ENCODE measurements at regions not wholly inside any gene's neighbourhood (a gene's known extent, or its start where the extent isn't known, plus 50 kb on each side); places are given as distances from the start of the nearest gene placed in this dataset.
"Not testable (repeated sequence)": the region's sequence is repeated elsewhere in the genome, so short reads cannot be mapped to it uniquely, and the experiment has no call there.

DNA sequence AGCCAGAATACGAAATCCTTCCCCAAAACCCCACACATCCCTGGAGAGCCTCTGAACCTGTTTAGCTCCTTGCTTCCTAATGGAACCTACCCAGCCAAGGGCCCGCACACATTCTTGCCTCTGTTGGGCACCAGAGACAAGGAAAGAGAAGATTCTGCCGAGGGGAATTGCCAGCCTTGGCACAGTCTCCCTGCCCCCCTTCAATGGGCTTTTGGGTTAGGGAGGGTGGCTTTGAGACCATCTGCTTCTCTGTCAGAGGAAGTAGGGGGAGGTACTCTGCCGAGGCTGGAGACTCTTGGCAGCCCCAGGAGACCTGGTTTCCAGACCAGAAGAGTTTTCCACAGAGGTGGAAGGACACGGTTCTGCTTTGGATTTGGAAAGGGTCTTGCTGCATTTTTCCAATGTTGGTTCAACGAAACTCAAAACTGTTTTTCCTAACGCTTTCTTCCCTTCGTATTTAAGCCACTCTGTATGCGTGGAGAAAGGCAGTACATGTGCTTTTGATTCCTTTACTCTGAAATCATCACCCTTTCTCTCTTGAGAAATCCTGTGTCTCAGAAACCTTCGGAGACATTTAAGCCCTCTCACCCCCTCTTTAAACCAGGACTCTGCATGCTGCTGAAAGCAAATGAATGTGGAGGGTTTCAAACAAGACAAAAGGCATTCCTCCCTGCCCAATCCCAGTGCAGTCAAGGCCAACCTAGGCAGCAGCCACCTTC, 78.8 kb upstream of the PRR23C start:
- H3K4ac ChIP-seq (ENCODE audit: low read depth, low read length), result no peak overlapping the region
- H3K4me1 ChIP-seq (ENCODE audit: control insufficient read depth in 1 of 2, insufficient read depth in 2 of 2, low read length in 2 of 2), result peaks cover 0 to 7% of the 10 kb centered on the region in 2 experiments
- WGBS (ENCODE audit: extremely low coverage, insufficient coverage, insufficient read length), result no CpG with 5 or more reads among the region's 10 CpGs
- H3K23ac ChIP-seq (ENCODE audit: low read length), result no peak overlapping the region
- H2BK120ac ChIP-seq (ENCODE audit: insufficient read depth, low read length, poor library complexity), result no peak overlapping the region
- H2BK12ac ChIP-seq (ENCODE audit: low read length), result no peak overlapping the region
- no peaks in the 10 kb centered on the region for H3K36me3 ChIP-seq (ENCODE audit: control insufficient read depth in 1 of 2, insufficient read depth in 2 of 2, low read length in 2 of 2)
- H4K12ac ChIP-seq (ENCODE audit: low read depth, low read length), result no peak overlapping the region
- H3K4me2 ChIP-seq (ENCODE audit: low read length), result no peak overlapping the region
- no peak overlapping the region for H2AK5ac ChIP-seq (ENCODE audit: low read length)
- no peak overlapping the region for H3K4me3 ChIP-seq (ENCODE audit: low read depth, low read length)
- H4K91ac ChIP-seq (ENCODE audit: low read depth, low read length), result no peak overlapping the region
- H4K8ac ChIP-seq (ENCODE audit: low read depth, low read length), result no peak overlapping the region
- no peak overlapping the region for H2BK5ac ChIP-seq (ENCODE audit: low read depth, low read length, poor library complexity)
- no peak overlapping the region for H2AFZ ChIP-seq (ENCODE audit: insufficient read depth, low read length, poor library complexity)
- H3K18ac ChIP-seq (ENCODE audit: low read length), result no peak overlapping the region
- no peak overlapping the region for H3K9ac ChIP-seq (ENCODE audit: low read length)
- no peak for DNase-seq
- no peaks in the 10 kb centered on the region for H3K79me1 ChIP-seq (ENCODE audit: low read length)
- peaks cover 1% of the 10 kb centered on the region for H3K9me3 ChIP-seq (ENCODE audit: insufficient read depth, low read depth, low read length)
- no peaks in the 10 kb centered on the region for H3K79me2 ChIP-seq (ENCODE audit: control insufficient read depth, insufficient read depth, low read length, poor library complexity)
- H3K27me3 ChIP-seq (ENCODE audit: insufficient read depth, low read length), result no peaks in the 10 kb centered on the region
- H3K27ac ChIP-seq (ENCODE audit: low read depth, low read length), result no peak overlapping the region
- no peak overlapping the region for H3K14ac ChIP-seq (ENCODE audit: low read length)

DNA sequence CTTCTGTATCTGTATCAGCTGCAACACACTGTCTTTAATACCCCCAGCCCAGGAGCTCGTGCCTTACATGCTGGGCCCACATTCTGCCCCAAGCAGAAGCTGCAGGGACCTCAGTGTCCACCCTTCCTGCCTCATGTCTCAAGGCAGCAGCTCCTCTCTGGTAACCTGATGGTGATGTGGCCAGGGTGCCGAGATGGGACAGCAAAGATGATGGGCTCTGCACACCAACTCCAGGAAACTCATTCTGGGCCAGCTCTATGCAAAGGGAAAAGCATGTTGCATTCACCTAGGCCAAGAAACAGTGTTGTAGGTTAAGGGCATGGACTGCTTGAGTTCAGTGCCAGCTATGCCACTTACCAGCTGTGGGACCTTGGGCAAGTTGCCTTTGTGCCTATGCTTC, 79.5 kb upstream of the PRR23C start:
- H3K23ac ChIP-seq (ENCODE audit: low read length), result no peak overlapping the region
- no peak overlapping the region for H3K27ac ChIP-seq (ENCODE audit: low read depth, low read length)
- no peak overlapping the region for H4K8ac ChIP-seq (ENCODE audit: low read depth, low read length)

DNA sequence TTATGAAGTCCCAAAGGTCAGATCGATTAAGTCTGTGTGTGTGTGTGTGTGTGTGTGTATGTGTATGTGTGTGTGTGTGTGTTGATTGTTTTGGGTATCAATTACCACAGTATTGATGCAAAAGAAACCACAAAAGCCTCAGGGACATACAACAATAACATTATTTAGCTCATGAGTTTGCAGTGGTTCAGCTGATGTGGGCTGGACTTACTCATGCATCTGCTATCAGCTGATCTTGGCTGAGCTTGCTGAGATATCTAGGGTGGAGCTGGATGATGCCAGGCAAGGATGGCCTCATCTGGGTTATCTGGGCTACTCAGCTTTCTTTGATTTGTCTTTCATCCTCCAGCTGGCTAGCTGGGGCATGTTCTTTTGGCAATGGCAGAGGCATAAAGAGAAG, 82.4 kb upstream of the PRR23C start:
- H3K18ac ChIP-seq (ENCODE audit: low read length), result no peak overlapping the region
- H3K4me2 ChIP-seq (ENCODE audit: low read length), result no peak overlapping the region
- H3K23ac ChIP-seq (ENCODE audit: low read length), result no peak overlapping the region
- no peak overlapping the region for H3K14ac ChIP-seq (ENCODE audit: low read length)
- H3K4ac ChIP-seq (ENCODE audit: low read depth, low read length), result no peak overlapping the region
- H2AFZ ChIP-seq (ENCODE audit: insufficient read depth, low read length, poor library complexity), result no peak overlapping the region
- H3K9me3 ChIP-seq (ENCODE audit: insufficient read depth, low read depth, low read length), result peaks cover 3% of the 10 kb centered on the region
- no peak overlapping the region for H3K4me3 ChIP-seq (ENCODE audit: low read depth, low read length)
- no peaks in the 10 kb centered on the region for H3K27me3 ChIP-seq (ENCODE audit: insufficient read depth, low read length)
- no peak overlapping the region for H2BK5ac ChIP-seq (ENCODE audit: low read depth, low read length, poor library complexity)
- H4K12ac ChIP-seq (ENCODE audit: low read depth, low read length), result no peak overlapping the region
- no CpG with 5 or more reads among the region's 1 CpG for WGBS (ENCODE audit: extremely low coverage, insufficient coverage, insufficient read length)
- H2AK5ac ChIP-seq (ENCODE audit: low read length), result no peak overlapping the region
- H3K4me1 ChIP-seq (ENCODE audit: control insufficient read depth in 1 of 2, insufficient read depth in 2 of 2, low read length in 2 of 2), result no peaks in the 10 kb centered on the region
- H3K27ac ChIP-seq (ENCODE audit: low read depth, low read length), result no peak overlapping the region
- no peaks in the 10 kb centered on the region for H3K79me1 ChIP-seq (ENCODE audit: low read length)
- no peak overlapping the region for H4K8ac ChIP-seq (ENCODE audit: low read depth, low read length)
- H3K9ac ChIP-seq (ENCODE audit: low read length), result no peak overlapping the region
- no peaks in the 10 kb centered on the region for H3K36me3 ChIP-seq (ENCODE audit: control insufficient read depth in 1 of 2, insufficient read depth in 2 of 2, low read length in 2 of 2)
- no peak overlapping the region for H4K91ac ChIP-seq (ENCODE audit: low read depth, low read length)
- DNase-seq, result peak in 1 of 2 donors; percentile 24
- H2BK120ac ChIP-seq (ENCODE audit: insufficient read depth, low read length, poor library complexity), result no peak overlapping the region
- H2BK12ac ChIP-seq (ENCODE audit: low read length), result no peak overlapping the region
- H3K79me2 ChIP-seq (ENCODE audit: control insufficient read depth, insufficient read depth, low read length, poor library complexity), result no peaks in the 10 kb centered on the region

More for the DNA sequence above, 79.5 kb upstream of the PRR23C start:
- H3K9me3 ChIP-seq (ENCODE audit: insufficient read depth, low read depth, low read length), result peaks cover 1% of the 10 kb centered on the region
- no peak overlapping the region for H4K12ac ChIP-seq (ENCODE audit: low read depth, low read length)
- H3K4me3 ChIP-seq (ENCODE audit: low read depth, low read length), result no peak overlapping the region
- H3K27me3 ChIP-seq (ENCODE audit: insufficient read depth, low read length), result no peaks in the 10 kb centered on the region
- no peak overlapping the region for H2AFZ ChIP-seq (ENCODE audit: insufficient read depth, low read length, poor library complexity)
- no peak for DNase-seq
- no peak overlapping the region for H3K4me2 ChIP-seq (ENCODE audit: low read length)
- H3K4me1 ChIP-seq (ENCODE audit: control insufficient read depth in 1 of 2, insufficient read depth in 2 of 2, low read length in 2 of 2), result peaks cover 0 to 7% of the 10 kb centered on the region in 2 experiments
- H2AK5ac ChIP-seq (ENCODE audit: low read length), result no peak overlapping the region
- no peak overlapping the region for H2BK120ac ChIP-seq (ENCODE audit: insufficient read depth, low read length, poor library complexity)
- H4K91ac ChIP-seq (ENCODE audit: low read depth, low read length), result no peak overlapping the region
- H3K9ac ChIP-seq (ENCODE audit: low read length), result no peak overlapping the region
- H3K14ac ChIP-seq (ENCODE audit: low read length), result no peak overlapping the region
- H3K4ac ChIP-seq (ENCODE audit: low read depth, low read length), result no peak overlapping the region
- no peak overlapping the region for H2BK5ac ChIP-seq (ENCODE audit: low read depth, low read length, poor library complexity)
- H3K79me1 ChIP-seq (ENCODE audit: low read length), result no peaks in the 10 kb centered on the region
- no peaks in the 10 kb centered on the region for H3K79me2 ChIP-seq (ENCODE audit: control insufficient read depth, insufficient read depth, low read length, poor library complexity)
- H3K36me3 ChIP-seq (ENCODE audit: control insufficient read depth in 1 of 2, insufficient read depth in 2 of 2, low read length in 2 of 2), result no peaks in the 10 kb centered on the region
- no peak overlapping the region for H2BK12ac ChIP-seq (ENCODE audit: low read length)
- WGBS (ENCODE audit: extremely low coverage, insufficient coverage, insufficient read length), result no CpG with 5 or more reads among the region's 2 CpGs
- no peak overlapping the region for H3K18ac ChIP-seq (ENCODE audit: low read length)

DNA sequence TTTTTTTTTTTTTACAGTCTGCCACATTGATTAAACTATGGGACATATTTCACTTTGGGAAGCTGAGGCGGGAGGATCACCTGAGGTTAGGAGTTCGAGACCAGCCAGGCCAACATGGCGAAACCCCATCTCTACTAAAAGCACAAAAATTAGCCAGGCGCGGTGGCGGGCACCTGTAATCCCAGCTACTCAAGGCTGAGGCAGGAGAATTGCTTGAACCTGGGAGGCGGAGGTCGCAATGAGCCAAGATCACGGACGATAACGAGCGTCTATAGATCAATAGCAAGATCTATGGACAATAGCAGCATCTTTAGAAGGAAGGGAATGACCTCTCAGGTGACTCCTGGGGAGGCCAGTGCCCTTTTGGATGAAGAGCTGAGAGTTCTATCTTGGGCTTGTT, 82.9 kb upstream of the PRR23C start:
- H3K14ac ChIP-seq (ENCODE audit: low read length); H3K18ac ChIP-seq (ENCODE audit: low read length); H3K79me1 ChIP-seq (ENCODE audit: low read length); H3K9ac ChIP-seq (ENCODE audit: low read length); H4K91ac ChIP-seq (ENCODE audit: low read depth, low read length); H2AFZ ChIP-seq (ENCODE audit: insufficient read depth, low read length, poor library complexity); H3K27me3 ChIP-seq (ENCODE audit: insufficient read depth, low read length); H4K8ac ChIP-seq (ENCODE audit: low read depth, low read length); H2BK120ac ChIP-seq (ENCODE audit: insufficient read depth, low read length, poor library complexity); H3K4me3 ChIP-seq (ENCODE audit: low read depth, low read length); H3K79me2 ChIP-seq (ENCODE audit: control insufficient read depth, insufficient read depth, low read length, poor library complexity); H3K9me3 ChIP-seq (ENCODE audit: insufficient read depth, low read depth, low read length); H2BK12ac ChIP-seq (ENCODE audit: low read length); H3K23ac ChIP-seq (ENCODE audit: low read length); H2BK5ac ChIP-seq (ENCODE audit: low read depth, low read length, poor library complexity); H2AK5ac ChIP-seq (ENCODE audit: low read length); H3K4me1 ChIP-seq (ENCODE audit: control insufficient read depth in 1 of 2, insufficient read depth in 2 of 2, low read length in 2 of 2); DNase-seq; H3K4me2 ChIP-seq (ENCODE audit: low read length); H3K27ac ChIP-seq (ENCODE audit: low read depth, low read length); H4K12ac ChIP-seq (ENCODE audit: low read depth, low read length); H3K36me3 ChIP-seq (ENCODE audit: control insufficient read depth in 1 of 2, insufficient read depth in 2 of 2, low read length in 2 of 2); H3K4ac ChIP-seq (ENCODE audit: low read depth, low read length): not testable (repeated sequence)
- WGBS (ENCODE audit: extremely low coverage, insufficient coverage, insufficient read length), result no CpG with 5 or more reads among the region's 12 CpGs
